ENCODE measurements at regions not wholly inside any gene's neighbourhood (a gene's known extent, or its start where the extent isn't known, plus 50 kb on each side); places are given as distances from the start of the nearest gene placed in this dataset.

- no peak for TF ChIP-seq POLR2AphosphoS5 (IDR thresholded peaks at IDR 0.05; ENCODE audit: low read depth, low read length)
- no peak for TF ChIP-seq REST (IDR thresholded peaks at IDR 0.05; ENCODE audit: insufficient read depth in 1 of 2, low read depth in 2 of 2, low read length in 1 of 2)
- no peak for TF ChIP-seq CTCF (IDR thresholded peaks at IDR 0.05)
- no peak for TF ChIP-seq TCF7L2 (IDR thresholded peaks at IDR 0.05; ENCODE audit: low read depth, low read length)
Measured at GRCh38 chr10:132130286-132131265, 56.2 kb upstream of the DPYSL4 start.

Measured in Panc1 (cell line).